ENCODE measurements at regions not wholly inside any gene's neighbourhood (a gene's known extent, or its start where the extent isn't known, plus 50 kb on each side); places are given as distances from the start of the nearest gene placed in this dataset.

GRCh38 chr12:92233346-92234015 is 87.8 kb upstream of the BTG1 start:
- TF ChIP-seq TOX (CRISPR knock-in tag; IDR thresholded peaks at IDR 0.05; ENCODE audit: borderline replicate concordance), result no peak
- TF ChIP-seq, protein P1, sequence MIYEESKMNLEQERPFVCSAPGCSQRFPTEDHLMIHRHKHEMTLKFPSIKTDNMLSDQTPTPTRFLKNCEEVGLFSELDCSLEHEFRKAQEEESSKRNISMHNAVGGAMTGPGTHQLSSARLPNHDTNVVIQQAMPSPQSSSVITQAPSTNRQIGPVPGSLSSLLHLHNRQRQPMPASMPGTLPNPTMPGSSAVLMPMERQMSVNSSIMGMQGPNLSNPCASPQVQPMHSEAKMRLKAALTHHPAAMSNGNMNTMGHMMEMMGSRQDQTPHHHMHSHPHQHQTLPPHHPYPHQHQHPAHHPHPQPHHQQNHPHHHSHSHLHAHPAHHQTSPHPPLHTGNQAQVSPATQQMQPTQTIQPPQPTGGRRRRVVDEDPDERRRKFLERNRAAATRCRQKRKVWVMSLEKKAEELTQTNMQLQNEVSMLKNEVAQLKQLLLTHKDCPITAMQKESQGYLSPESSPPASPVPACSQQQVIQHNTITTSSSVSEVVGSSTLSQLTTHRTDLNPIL (CRISPR knock-in tag; IDR thresholded peaks at IDR 0.05; ENCODE audit: low read depth), result no peak
- TF ChIP-seq, protein P2, sequence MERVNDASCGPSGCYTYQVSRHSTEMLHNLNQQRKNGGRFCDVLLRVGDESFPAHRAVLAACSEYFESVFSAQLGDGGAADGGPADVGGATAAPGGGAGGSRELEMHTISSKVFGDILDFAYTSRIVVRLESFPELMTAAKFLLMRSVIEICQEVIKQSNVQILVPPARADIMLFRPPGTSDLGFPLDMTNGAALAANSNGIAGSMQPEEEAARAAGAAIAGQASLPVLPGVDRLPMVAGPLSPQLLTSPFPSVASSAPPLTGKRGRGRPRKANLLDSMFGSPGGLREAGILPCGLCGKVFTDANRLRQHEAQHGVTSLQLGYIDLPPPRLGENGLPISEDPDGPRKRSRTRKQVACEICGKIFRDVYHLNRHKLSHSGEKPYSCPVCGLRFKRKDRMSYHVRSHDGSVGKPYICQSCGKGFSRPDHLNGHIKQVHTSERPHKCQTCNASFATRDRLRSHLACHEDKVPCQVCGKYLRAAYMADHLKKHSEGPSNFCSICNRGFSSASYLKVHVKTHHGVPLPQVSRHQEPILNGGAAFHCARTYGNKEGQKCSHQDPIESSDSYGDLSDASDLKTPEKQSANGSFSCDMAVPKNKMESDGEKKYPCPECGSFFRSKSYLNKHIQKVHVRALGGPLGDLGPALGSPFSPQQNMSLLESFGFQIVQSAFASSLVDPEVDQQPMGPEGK (CRISPR knock-in tag; IDR thresholded peaks at IDR 0.05; ENCODE audit: borderline replicate concordance), result no peak

All from SK-N-SH treated with all-trans-retinoic acid at 6 μM for 48 hours (cell line).